Endothelial cell of umbilical vein (primary cell): ENCODE measurements at regions not wholly inside any gene's neighbourhood (a gene's known extent, or its start where the extent isn't known, plus 50 kb on each side); places are given as distances from the start of the nearest gene placed in this dataset.

Experiments
- CTCF ChIP-seq, 2 donors: IDR thresholded peaks; 1 replicate in 1 of 2; 2 replicates in 1 of 2; pipeline ENCODE4 v1.5.1; 2011; ENCODE audit warnings: low read length in 2 of 2, mild to moderate bottlenecking in 2 of 2, moderate library complexity in 2 of 2, control low read depth in 1 of 2, inconsistent platforms in 1 of 2, low read depth in 1 of 2; ENCODE audit not compliant: insufficient read depth in 1 of 2; ENCODE audit errors: extremely low read depth in 1 of 2
- POLR2A ChIP-seq: IDR thresholded peaks from 2 replicates; pipeline ENCODE4 v1.6.1; 2012; ENCODE audit warnings: low read depth, mild to moderate bottlenecking, control low read depth, low read length

GRCh38 chr20:10962937-10963336, 289.1 kb upstream of the JAG1 start:
- TF ChIP-seq CTCF (IDR thresholded peaks at IDR 0.05; ENCODE audit: extremely low read depth in 1 of 2, insufficient read depth in 1 of 2, low read depth in 1 of 2, low read length in 2 of 2) (no peak), POLR2A (no peak)
